Stimulated activated CD8-positive, alpha-beta memory T cell treated with anti-CD3 and anti-CD28 coated beads, Interleukin-7, amount 100 ng/mL, for 48 hours (primary cell): ENCODE measurements at regions not wholly inside any gene's neighbourhood (a gene's known extent, or its start where the extent isn't known, plus 50 kb on each side); places are given as distances from the start of the nearest gene placed in this dataset.
"Not testable (repeated sequence)": the region's sequence is repeated elsewhere in the genome, so short reads cannot be mapped to it uniquely, and the experiment has no call there.

ENCODE experiments used
- DNase-seq, 2 donors: peaks; one replicate each; pipeline ENCODE4 v3.0.0-alpha.2; 2020; ENCODE audit warnings: low read depth in 1 of 2; ENCODE audit errors: extremely low read depth in 1 of 2

DNA sequence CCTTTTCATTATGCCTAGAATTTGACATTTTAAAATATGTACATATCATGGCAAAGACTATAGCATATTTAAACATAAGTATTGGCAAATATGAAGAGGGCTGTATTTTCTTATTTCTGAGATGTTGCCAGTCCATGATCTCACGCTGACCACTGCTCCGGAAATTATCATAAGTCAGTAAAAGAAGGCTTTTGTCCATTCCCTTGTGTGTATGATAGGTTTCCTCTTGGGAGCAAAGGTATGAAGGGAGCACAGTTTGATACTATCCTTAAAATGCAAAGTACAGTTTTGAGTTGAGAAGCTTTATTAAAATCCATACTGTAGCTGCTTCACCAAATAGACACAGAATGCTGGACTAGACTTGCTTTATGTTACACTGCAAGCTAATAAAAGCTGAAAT, 52.6 kb upstream of the AGA start:
- no peak for DNase-seq

DNA sequence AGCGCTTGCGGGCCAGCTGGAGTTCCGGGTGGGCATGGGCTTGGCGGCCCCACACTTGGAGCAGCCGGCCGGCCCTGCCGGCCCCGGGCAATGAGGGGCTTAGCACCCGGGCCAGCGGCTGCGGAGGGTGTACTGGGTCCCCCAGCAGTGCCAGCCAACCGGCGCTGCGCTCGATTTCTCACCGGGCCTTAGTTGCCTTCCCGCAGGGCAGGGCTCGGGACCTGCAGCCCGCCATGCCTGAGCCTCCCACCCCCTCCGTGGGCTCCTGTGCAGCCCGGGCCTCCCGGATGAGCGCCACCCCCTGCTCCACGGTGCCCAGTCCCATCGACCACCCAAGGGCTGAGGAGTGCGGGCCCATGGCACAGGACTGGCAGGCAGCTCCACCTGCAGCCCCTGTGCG, 53.4 kb upstream of the AGA start:
- DNase-seq: not testable (repeated sequence)

DNA sequence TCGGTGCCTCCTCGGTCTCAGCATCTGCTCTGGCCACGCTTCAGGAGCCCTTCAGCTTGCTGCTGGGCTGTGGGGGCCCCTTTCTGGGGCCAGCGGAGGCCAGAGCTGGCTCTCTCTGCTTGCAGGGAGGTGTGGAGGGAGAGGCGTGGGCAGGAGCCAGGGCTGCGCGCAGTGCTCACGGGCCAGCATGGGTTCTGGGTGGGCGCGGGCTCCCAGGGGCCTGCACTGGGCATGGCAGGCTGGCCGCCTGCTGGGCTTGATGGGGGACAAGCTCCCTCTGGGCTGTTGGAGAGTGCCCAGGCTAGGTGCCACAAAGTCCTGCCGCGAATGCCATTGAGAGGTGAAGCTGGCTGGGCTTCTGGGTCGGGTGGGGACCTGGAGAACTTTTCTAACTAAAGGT, 57.3 kb upstream of the AGA start:
- DNase-seq: no peak

DNA sequence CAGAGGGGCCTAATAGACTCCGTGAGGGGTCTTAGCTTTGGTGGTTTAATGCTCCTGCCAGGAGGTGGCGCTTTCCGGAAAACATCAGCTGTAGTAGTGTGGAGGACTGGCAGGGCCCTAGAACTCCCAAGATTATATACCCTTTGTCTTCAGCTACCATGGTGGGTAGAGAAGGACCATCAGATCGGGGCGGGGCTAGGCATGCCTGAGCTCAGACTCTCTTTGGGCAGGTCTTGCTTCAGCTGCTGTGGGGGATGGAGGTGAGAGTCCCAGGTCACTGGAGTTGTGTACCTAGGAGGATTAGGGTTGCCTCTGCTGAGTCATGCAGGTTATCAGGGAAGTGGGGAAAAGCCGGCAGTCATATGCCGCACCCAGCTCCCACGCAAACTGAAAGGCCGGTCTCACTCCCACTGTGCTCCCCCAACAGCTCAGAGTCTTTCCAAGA, 63.0 kb upstream of the AGA start:
- DNase-seq: no peak

DNA sequence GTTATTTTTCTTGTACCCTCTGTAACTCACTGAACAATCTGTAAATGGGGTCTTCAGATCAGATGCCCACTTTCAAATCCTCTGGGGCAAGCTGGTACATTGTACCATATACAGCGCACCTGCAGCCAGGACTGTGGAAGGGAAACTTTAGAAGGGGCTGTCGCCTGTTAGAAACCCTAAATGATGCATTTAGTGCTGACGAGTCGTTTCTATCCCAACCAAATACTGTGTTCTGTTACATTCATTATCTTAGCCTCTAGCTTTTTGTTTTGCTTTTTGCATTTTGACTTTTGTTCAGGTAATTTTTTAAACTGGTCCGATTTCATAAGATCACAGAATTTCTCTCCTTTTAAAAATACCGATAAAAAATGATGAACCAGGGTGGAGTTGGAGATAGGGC, 66.4 kb upstream of the AGA start:
- DNase-seq: no peak

DNA sequence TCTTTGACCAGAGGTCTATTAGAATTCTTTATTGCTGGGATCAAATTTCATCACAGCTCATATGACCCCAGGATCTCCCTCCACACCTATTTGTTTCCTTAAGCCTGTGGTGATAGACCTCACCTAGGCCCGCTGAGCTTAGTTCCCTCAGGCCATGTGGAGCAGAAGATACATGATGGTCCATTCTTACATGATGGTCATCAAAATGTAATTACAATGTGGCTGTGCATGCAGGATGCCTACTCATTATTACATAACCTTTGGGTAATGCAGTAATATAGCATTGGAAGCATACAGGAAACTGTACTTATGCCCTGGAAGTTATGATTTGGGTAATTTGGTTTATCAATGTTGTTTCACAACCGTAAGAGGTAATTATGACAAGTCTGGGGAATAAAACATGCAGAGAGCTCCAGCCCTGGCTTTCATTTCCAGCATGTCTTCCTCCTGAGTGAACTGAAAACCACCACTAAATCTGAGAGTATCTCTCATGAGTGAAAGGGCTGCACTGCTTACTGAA, 67.0 kb upstream of the AGA start:
- DNase-seq: no peak

DNA sequence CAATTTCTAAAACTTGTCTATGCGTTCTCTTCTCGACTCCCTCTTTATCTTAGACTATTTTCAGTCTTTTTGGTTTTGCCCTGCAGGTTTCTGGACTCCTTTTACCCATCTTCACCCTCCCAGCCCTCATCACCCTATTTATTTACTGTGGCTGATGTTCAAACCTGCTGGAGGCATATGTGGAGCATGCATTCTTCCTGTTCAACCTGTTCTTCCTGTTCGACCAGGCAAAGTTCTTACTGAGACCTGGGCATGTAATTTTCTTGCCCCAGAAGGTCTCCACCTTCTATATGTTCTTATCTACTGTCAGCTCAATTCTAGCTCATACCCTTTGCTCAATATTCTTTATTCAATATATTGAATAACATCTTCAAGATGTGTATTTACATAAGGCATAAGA, 69.4 kb upstream of the AGA start:
- no peak for DNase-seq

DNA sequence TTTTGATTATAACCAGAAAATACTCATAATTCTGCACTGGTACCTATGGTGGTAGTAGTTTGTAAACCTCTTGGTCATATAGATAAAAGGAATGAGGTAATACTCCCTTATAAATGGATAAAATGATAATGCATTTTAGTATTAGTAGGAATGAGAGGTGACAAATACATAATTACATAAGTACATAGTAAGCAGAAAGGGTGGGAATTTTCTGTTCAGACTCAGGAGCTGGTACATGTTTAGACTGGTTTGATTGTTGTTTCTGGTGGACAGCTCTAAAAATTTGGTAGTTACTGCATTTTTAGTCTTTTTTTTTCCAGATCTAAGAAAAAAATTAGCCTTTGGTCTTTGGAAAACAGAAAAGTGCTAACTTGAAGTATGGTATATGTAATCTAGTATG, 70.4 kb upstream of the AGA start:
- no peak for DNase-seq

DNA sequence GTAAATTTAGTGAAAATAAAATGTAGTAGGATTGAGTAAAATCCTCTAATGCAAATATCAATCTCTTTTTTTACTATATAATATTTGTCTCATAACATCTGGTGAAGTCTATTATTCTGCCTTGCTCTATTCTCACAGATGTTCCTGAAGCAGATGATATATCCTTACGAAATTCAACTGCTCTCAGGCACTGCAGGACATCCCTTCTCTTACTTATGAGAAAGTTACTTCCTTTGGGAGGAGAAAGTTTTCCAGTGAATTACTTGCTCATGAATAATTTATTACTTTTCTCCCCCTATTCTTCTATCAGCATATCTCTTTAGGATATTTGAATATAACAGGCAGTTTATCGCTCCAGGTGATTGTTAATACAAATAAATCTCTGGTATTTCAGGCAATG, 75.6 kb upstream of the AGA start:
- DNase-seq: no peak

DNA sequence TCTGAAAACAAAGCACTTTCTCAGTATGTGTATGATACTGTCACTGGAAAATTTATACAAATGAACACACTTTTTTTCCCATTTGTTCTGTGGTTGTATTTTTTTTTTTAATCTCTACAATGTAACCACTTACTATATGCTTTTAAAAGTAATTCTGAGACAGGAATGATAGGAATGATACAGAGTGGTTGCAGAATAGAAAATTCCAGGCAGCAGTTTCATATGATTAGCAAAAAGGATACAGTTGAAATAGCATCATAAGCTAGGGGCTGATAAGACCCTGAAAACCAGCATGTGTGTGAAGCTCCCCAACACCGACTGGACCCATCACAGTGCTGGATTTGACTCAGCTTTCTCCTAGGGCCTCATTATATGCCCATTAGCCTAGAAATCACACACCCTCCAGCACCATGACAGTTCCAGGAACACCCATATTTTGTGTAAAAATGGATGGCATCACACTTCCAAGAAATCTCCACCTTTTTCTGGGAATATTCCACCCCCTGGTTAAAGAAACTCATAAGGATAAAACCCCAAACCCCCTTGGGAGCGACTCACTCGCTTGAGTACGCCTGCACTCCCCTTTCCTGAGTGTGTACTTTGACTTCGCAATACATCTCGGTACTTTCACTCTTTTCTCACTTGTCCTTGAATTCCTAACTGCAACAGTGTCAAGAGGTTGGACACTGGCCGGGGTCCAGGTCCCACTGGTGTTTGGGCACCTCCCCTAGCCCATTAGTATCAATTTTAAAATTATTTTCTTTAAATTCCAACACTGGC, 77.4 kb upstream of the AGA start:
- no peak for DNase-seq

DNA sequence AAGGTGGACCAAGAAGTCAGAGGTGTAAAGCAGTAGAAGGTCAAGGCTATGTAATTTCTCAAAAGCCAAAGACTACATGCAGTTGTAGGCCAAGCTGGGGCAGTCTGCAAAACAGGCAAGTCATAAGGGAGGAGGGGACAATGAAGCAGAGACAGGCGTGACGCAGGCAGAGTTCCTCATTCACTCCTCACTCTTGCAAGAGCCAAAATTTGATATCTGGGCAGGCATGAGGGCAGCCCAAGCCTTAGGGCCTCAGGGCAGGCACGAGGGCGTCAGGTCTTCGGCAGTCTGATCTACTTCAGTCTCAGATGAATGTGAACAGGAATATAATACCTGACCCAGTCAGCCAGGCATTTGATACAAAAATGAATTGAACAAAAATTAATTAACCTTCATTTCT, 86.4 kb upstream of the AGA start:
- no peak for DNase-seq

DNA sequence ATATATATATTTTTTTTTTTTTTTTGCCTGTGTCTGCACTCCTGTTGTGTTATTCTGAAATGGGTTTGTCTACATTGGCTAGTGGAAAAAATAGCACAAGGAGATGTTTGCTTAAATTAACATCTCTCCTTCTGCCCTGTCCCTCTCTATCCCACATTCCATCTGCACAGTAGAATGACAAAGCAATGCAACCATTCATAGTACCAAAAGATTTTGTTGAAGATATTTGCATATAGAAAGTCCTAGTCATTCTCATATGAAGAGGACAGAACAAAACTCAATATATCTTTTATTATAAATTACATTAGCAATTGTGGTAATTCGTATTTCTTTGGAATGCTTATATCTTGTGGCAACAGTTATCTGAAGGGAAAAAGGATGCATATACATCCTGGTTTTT, 88.3 kb upstream of the AGA start:
- no peak for DNase-seq

DNA sequence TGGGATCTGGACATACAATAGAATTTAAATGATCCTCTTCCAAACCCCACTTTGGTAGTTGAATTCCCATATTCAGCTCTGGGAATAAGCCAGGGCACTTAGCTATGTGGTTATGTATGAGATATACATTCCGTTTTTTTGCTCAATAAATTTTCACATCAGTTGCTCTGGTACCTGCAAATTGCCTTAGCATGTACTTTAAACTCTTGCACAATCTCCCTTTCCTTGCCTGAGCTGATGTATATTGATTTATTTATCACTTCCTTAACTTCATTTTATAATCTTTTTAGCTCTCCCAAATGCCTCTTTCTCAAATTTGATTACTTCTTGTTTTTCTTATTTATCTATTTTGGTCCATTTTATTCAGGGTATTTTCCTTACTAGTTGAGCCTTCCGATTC, 90.1 kb upstream of the AGA start:
- DNase-seq: no peak

DNA sequence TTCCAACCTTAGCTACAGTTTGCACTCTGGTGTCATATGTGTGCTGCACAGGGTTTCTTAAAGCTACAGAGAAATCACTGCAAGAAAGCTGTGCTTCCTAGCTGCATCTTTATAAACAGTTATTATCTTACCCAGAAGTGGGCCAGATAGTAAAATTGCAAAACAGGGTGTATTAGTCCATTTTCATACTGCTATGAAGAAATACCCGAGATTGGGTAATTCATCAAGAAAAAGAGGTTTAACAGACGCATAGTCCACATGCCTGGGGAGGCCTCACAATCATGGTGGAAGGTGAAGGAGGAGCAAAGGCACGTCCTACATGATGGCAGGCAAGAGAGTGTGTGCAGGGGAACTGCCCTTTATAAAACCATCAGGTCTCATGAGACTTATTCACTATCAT, 92.6 kb upstream of the AGA start:
- not testable (repeated sequence) for DNase-seq

DNA sequence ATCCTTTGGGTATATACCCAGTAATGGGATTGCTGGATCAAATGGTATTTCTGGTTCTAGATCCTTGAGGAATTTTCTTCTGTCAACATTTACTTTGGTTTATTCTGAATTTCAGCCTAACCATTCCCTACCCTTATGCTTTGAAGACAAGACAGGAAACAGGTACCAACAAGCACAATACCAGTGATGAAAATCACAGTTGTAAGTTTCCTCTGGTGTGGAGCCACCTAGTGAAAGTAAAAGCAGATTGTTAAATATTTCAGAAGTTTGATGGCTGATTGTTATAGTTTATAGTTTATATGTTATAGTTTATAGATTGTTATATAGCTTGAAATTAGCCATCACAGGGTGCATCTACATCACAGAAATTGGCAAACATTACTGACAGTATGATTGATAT, 104.5 kb upstream of the AGA start:
- no peak for DNase-seq

DNA sequence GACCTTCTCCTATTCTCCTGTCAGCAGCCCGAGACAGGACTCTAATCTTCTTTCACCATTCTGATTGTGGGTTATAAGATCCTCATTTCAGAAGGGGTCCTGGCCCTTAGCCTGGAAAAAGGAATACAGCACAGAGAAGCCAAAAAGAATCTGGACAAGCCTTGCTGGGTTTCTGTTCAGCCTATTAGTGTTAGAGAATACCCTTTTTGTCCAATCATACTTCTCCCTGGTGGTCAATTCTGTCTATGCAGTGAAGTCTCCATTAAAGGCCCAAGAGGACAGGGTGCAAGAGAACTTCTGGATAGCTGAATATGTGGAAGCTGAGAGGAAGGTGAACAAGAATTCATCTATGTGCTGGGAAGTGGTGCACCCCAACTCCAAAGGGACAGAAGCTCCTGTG, 105.7 kb upstream of the AGA start:
- no peak for DNase-seq

DNA sequence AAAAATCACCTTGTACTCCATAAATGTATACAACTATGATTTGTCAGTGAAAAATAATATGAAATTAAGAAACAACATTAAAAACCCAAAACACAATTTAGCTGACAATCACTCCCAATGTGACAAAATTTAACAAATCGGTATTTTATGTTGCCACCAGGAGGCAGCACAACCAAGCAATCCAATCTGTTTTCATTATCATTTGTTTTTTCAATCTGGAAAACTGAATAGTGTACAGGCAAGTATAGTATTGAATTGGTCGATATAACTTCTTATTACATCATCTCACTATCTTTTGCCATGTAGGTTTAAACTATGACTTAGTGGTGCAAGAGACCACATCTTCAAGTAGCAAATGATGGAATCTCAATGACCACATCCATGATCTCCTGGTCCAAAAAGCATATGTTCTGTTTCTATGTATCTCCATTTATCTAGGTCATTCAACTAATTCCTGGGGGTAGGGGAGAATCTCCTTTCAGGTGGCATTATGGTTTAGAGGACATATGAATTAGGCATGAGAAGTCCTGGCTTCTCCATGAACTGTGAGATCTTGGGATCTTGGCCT, 112.9 kb upstream of the AGA start:
- no peak for DNase-seq

DNA sequence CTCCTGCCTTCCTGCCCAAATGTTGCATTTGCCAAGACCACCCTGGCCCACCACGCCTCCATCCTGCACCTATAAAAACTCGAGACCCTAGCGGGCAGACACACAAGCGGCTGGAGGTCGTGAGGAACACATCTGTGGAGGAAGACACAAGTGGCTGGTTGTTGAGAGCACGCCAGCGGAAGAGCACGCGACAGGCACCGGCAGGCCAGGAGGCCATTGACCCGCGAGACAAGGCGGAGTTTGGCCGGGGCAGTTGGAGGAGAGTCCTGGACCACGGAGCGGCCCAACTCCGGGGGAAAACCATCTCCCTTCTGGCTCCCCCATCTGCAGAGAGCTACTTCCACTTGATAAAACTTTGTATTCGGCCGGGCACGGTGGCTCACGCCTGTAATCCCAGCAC, 115.2 kb upstream of the AGA start:
- DNase-seq: no peak

DNA sequence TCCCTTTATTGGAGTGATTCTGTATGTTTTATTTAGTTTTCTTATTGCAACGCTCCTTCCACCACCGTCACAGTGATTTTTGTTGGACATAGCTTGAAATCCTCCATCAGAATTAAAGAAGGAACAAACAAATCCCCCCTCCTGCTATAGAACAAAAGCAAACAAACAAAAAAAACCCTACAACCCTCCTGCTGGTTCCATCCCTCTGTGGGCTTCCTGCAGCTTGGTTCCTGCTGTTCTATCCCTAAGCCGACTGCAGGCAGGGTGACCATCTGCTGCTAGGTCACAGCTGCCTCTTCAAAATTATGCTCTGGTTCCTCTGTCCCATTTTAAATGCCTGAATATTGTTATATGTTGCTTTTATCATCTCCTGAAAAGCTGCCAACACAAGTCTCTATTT, 116.8 kb upstream of the AGA start:
- DNase-seq: no peak

DNA sequence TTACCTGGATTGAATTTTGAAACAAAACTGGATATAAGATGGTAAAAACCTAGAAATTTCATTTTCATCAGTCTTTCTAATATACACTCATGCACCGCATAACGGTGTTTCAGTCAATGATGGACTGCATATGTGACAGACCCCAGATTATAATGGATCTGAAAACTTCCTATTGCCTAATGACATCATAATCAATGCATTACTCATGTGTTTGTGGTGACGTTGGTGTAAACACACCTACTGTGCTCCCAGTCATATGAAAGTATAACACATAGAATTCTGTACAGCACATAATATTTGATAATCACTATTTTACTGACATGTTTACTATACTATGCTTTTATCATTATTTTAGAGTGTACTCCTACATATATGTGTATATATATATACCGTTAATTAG, 119.9 kb upstream of the AGA start:
- no peak for DNase-seq

DNA sequence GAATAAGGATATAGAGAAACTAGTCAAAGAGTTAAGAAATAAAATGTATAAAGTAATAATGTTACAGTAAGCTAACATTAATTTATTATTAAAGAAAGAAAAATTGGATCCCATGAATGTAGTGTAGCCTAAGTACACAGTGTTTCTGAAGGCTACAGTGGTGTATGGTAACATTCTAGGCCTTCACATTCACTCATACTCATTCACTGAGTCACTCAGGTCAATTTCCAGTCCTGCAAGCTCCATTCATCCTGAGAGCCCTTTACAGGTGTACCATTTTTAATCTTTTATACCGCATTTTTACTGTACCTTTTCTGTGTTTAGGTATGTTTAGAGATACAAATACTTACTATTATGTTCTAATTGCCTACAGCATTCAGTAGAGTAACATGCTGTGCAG, 120.6 kb upstream of the AGA start:
- DNase-seq: no peak

DNA sequence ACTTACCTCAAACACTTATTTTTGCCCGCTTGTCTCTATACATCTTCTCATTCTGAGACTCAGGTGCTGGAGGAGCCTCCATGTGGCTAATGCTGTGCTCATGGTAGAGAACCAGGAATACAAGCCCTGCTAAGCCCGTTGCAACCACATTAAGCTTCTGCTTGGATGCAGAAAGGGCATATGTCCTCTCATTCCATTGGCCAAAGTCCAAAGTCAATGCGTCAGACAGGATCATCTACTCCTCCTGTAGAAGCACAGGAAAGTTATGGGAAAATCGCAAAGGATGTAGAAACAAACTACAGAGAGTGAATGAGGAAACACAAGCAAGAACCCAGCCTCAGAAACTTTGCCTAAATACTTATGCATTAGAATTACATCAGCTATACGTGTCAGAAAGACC, 124.5 kb upstream of the AGA start:
- no peak for DNase-seq

DNA sequence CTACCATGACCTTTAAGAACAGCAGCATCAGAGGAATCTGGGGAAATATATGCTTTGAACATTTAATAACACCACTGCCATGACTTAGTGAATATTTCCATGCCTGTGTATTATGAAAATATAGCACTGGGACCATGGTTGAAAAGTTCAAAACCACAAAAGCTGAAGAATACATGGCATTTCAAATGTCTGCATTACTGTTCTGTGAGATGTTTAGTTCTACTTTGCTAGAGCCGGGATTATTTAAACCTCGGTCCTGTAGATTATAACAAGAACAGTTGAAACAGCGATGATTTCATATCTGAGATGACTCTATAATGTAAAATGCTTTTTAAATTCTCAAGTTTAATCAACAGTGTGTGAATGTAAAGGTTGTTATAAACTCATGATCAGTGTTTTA, 126.7 kb upstream of the AGA start:
- no peak for DNase-seq
